GM21360 (cell line): ENCODE measurements at regions not wholly inside any gene's neighbourhood (a gene's known extent, or its start where the extent isn't known, plus 50 kb on each side); places are given as distances from the start of the nearest gene placed in this dataset.
"Not testable (repeated sequence)": the region's sequence is repeated elsewhere in the genome, so short reads cannot be mapped to it uniquely, and the experiment has no call there.

Experiments used
- ATAC-seq: cut with Tn5 transposase; IDR thresholded peaks from one replicate; pipeline ENCODE4 v1.9.1; 2021; ENCODE audit warnings: mild to moderate bottlenecking, moderate library complexity; ENCODE audit not compliant: unreplicated experiment

- no peak for ATAC-seq
Observed at GRCh38 chr12:38477340-38478090, 160.9 kb downstream of the ALG10B start.

GRCh38 chr12:38480594-38480993, 164.0 kb downstream of the ALG10B start:
- no peak for ATAC-seq

GRCh38 chr12:38484821-38485449, 168.4 kb downstream of the ALG10B start:
- no peak for ATAC-seq

- no peak for ATAC-seq
Observed at GRCh38 chr12:38488866-38489265, 172.3 kb downstream of the ALG10B start.

GRCh38 chr12:38490073-38490472, 173.5 kb downstream of the ALG10B start:
- no peak for ATAC-seq

GRCh38 chr12:38490941-38491340, 174.4 kb downstream of the ALG10B start:
- no peak for ATAC-seq

- no peak for ATAC-seq
Observed at GRCh38 chr12:38501481-38501880, 184.9 kb downstream of the ALG10B start.

GRCh38 chr12:38501991-38502390, 185.4 kb downstream of the ALG10B start:
- no peak for ATAC-seq

- no peak for ATAC-seq
Observed at GRCh38 chr12:38502415-38502814, 185.8 kb downstream of the ALG10B start.

GRCh38 chr12:38507839-38508238, 191.3 kb downstream of the ALG10B start:
- ATAC-seq = no peak

- no peak for ATAC-seq
Observed at GRCh38 chr12:38508246-38508645, 191.7 kb downstream of the ALG10B start.

- no peak for ATAC-seq
Observed at GRCh38 chr12:38515912-38516311, 199.3 kb downstream of the ALG10B start.

GRCh38 chr12:38516418-38516817, 199.8 kb downstream of the ALG10B start:
- ATAC-seq = no peak

GRCh38 chr12:38523920-38524319, 207.3 kb downstream of the ALG10B start:
- ATAC-seq = no peak

GRCh38 chr12:38527631-38528030, 211.1 kb downstream of the ALG10B start:
- no peak for ATAC-seq

- no peak for ATAC-seq
Observed at GRCh38 chr12:38528527-38528926, 212.0 kb downstream of the ALG10B start.

GRCh38 chr12:38529281-38529680, 212.7 kb downstream of the ALG10B start:
- not testable (repeated sequence) for ATAC-seq

- ATAC-seq = no peak
Observed at GRCh38 chr12:38538319-38538718, 221.7 kb downstream of the ALG10B start.

- ATAC-seq = no peak
Observed at GRCh38 chr12:38540156-38540555, 223.6 kb downstream of the ALG10B start.

GRCh38 chr12:38541849-38542248, 225.3 kb downstream of the ALG10B start:
- no peak for ATAC-seq

- ATAC-seq = no peak
Observed at GRCh38 chr12:38543151-38543550, 226.6 kb downstream of the ALG10B start.

GRCh38 chr12:38544330-38545066, 227.9 kb downstream of the ALG10B start:
- no peak for ATAC-seq
